ENCODE measurements at regions not wholly inside any gene's neighbourhood (a gene's known extent, or its start where the extent isn't known, plus 50 kb on each side); places are given as distances from the start of the nearest gene placed in this dataset.
A peak's percentile ranks its signal among the peaks of the same experiment; 100 is the strongest.

DNA sequence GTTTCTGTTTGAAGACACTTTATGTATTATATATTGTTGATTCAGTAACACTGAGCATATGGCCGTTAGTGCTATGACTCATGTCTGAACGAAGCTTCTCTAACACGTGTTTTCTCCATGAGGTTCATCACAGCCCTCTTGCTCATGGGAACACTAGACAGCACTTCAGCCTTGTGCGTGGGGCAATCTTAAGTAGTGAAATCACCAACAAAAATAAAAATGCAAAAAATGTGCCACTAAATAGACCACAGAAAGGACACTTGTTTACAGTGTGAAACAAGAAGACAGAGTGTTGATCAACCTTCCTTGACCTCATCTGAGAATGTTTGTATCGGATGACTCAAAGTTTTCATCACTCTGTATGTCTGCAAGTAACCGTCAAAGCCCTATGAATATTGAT lies 94.5 kb downstream of the FDX1 start:
- intact Hi-C loops (cut with DNase I), result no loop called here
- no peak for ATAC-seq
- 85% methylated on average over 6 of the region's 6 CpGs for WGBS (ENCODE audit: insufficient coverage, low coverage, low lambda C conversion rate, missing lambda C conversion rate)

DNA sequence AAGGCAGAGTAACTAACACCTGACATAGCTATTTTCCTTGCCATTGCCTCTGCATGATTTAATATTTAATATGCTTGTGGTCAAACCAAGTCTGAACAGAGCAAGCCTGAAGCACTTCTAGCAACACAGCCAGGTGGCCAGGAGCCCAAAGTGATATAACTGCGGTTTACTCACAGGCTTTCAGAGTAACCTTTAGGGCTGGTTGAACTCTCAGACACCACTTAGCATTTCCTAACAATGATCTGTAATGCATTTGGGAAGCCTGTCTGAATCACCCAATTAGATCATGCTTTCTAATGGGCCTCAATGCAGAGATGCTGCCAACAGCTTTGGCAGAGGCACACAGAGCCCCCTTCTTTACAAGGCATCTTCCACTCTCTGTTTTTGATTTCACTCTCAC lies 96.1 kb downstream of the FDX1 start:
- H3K4me3 ChIP-seq, result no peak overlapping the region
- 0% methylated on average over 1 of the region's 1 CpG for WGBS (ENCODE audit: insufficient coverage, low coverage, low lambda C conversion rate, missing lambda C conversion rate)
- intact Hi-C loops (cut with DNase I), result no loop called here
- H3K9me3 ChIP-seq, result no peaks in the 10 kb centered on the region
- peak in 2 of 4 donors; percentile 66 to 68 for ATAC-seq
- H3K27ac ChIP-seq, result no peak overlapping the region
- H3K36me3 ChIP-seq, result no peaks in the 10 kb centered on the region
- DNase-seq, result no peak
- TF ChIP-seq CTCF (IDR thresholded peaks at IDR 0.05) (no peak), POLR2A (IDR thresholded peaks at IDR 0.05) (no peak)
- no peaks in the 10 kb centered on the region for H3K4me1 ChIP-seq
- no peaks in the 10 kb centered on the region for H3K27me3 ChIP-seq

More for the DNA sequence above, 94.5 kb downstream of the FDX1 start:
- H3K4me1 ChIP-seq, result no peaks in the 10 kb centered on the region
- no peak overlapping the region for H3K4me3 ChIP-seq
- TF ChIP-seq POLR2A (IDR thresholded peaks at IDR 0.05), result no peak
- no peak for TF ChIP-seq CTCF (IDR thresholded peaks at IDR 0.05)
- no peaks in the 10 kb centered on the region for H3K27me3 ChIP-seq
- no peaks in the 10 kb centered on the region for H3K36me3 ChIP-seq
- no peak for DNase-seq
- H3K27ac ChIP-seq, result no peak overlapping the region
- H3K9me3 ChIP-seq, result no peaks in the 10 kb centered on the region

GRCh38 chr11:110526323-110526722 lies 96.6 kb downstream of the FDX1 start:
- intact Hi-C loops (cut with DNase I), result no loop called here
- no peaks in the 10 kb centered on the region for H3K27me3 ChIP-seq
- no peaks in the 10 kb centered on the region for H3K36me3 ChIP-seq
- DNase-seq (no peak), ATAC-seq (no peak)
- H3K9me3 ChIP-seq, result no peaks in the 10 kb centered on the region
- TF ChIP-seq CTCF (IDR thresholded peaks at IDR 0.05) (no peak), POLR2A (IDR thresholded peaks at IDR 0.05) (no peak)
- H3K4me1 ChIP-seq, result no peaks in the 10 kb centered on the region
- no peak overlapping the region for H3K4me3 ChIP-seq
- WGBS (ENCODE audit: insufficient coverage, low coverage, low lambda C conversion rate, missing lambda C conversion rate), result 51% methylated on average over 2 of the region's 2 CpGs
- no peak overlapping the region for H3K27ac ChIP-seq

Measured in right lobe of liver (tissue), 6 donors.